Myocyte (in vitro differentiated cells): ENCODE measurements at regions not wholly inside any gene's neighbourhood (a gene's known extent, or its start where the extent isn't known, plus 50 kb on each side); places are given as distances from the start of the nearest gene placed in this dataset.
"Not testable (repeated sequence)": the region's sequence is repeated elsewhere in the genome, so short reads cannot be mapped to it uniquely, and the experiment has no call there.

Experiments used
- DNase-seq: peaks from one replicate; pipeline ENCODE4 v3.0.0-alpha.2; 2012; ENCODE audit warnings: low read depth

DNA sequence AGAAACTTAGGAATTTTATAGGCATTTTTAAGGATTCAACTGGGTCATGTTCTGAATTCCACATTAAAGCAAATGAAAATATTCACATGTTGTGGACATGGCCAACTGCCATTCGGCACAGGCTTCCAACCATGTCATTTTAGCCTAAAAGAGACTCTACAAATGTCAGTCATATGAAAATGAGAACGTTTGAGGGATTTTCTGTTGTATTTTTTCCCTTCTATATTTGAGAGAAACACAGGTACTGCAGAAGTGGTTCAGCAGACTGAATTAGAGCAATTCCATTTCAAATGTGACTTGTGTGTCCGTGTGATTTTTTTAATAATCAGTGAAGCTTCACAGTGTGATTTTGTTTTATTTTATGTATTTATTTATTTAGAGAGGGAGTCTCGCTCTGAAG lies 124.3 kb downstream of the TP53TG3F start:
- not testable (repeated sequence) for DNase-seq

DNA sequence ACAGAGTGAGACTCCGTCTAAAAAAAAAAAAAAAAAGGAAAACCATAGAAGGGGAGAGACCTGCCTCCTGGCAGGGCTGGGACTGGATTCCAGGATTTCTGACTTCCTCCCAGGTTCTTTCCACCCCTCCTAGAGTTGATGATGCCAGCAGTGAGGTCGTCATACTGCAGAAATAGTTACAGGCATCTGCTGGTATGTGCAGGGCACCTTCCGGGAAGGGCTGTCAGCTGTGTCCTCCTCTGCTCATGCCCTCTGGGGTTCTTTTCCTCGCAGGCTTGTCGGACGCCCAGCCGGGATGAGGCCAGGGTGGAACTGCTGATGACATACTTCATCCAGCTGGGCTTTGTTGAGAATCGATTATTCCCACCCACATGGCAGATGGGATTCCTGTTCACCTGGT lies 129.2 kb downstream of the TP53TG3F start:
- DNase-seq: not testable (repeated sequence)

DNA sequence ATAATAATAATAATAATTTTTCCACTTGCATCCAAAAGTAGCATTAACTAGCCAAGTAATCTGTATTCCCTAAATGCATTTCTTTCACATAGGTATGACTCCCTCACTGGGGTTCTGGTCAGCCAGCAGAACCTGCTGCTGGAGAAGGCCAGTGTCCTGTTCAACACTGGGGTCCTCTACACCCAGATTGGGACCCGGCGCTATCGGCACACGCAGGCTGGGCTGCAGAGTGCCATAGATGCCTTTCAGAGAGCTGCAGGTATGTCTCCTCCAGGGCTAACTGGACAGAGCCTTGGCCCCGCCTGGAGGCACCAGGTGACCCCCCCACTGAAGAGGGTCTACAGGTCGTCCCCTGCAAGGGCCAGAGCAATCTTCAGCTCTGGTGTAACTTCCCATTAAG lies 133.9 kb downstream of the TP53TG3F start:
- DNase-seq: not testable (repeated sequence)

DNA sequence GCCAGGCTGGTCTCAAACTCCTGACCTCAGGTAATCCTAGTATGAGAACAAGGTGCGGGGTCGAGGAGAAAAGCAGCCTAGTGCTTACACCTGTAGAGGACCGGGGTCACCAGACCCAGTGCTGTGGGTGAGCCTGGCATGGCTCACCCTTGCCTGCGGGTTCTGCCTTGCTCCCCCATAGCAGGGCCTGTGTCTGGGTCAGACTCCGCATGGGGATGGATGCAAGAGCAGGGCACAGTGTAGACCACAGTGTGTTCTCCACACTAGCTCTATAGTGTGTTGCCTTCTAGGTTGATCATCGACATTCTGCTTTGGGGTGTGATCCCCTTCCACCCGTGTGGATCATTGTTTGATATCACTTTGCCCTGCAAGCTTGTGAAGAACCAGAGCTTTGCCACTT lies 135.7 kb downstream of the TP53TG3F start:
- not testable (repeated sequence) for DNase-seq

DNA sequence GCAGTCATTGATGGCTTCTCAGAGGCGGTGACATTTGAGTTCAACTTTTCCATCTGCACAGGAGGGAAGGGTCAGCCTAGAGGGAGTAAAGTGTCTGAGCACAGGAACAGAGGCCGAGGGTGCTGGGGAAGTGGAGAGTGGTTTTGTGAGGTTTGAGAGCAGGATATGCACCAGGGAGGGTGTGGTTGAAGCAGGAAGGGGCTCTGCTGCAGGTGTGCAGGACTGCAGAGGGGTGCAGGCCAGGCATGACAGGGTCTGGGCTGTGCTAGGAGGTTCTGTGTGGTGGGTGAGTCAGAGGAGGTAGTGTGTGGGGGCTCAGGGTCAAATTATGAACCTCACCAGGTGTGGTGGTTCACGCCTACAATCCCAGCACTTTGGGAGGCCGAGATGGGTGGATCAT lies 141.6 kb downstream of the TP53TG3F start:
- not testable (repeated sequence) for DNase-seq

DNA sequence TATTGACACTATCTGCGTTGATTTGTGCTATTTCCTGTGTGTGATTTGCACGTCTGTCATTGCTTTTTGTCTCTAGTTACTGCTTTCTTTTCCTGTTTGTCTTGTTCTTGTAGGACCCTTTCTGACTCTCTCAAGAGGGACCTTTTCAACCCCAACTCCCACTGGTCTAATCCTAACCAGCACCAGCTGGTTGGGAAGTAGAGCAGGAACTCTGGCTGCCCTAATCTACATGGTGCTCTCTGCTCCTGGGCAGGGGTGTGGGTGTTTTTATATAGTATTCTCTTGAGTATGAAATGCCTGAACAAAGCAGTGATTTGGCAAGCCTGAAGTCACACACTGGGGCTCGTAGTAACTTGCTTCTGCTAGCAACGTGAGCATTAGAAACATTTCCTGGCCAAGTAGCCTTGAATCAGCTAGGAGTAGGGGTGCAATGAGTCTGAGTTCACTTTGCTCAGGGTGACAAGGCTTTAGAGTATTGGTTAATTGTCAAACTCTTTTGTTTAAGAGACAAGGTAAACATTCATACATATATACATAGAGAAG lies 164.2 kb downstream of the TP53TG3F start:
- not testable (repeated sequence) for DNase-seq

DNA sequence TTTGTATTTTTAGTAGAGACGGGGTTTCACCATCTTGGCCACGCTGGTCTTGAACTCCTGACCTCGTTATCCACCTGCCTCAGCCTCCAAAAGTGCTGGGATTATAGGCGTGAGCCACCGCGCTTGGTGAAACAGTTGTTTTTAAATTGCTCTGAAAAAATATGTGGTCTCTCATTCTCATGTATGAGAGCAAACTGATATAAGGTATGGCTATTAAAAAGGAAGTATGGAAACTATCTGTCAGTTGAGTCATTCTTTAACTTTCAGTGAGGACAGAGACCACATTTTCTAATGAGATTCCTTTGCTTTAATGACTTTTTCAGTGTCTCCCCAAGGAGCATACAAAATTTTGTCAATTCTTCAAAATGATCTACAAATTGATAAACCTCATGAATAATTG lies 169.5 kb downstream of the TP53TG3F start:
- DNase-seq: not testable (repeated sequence)

DNA sequence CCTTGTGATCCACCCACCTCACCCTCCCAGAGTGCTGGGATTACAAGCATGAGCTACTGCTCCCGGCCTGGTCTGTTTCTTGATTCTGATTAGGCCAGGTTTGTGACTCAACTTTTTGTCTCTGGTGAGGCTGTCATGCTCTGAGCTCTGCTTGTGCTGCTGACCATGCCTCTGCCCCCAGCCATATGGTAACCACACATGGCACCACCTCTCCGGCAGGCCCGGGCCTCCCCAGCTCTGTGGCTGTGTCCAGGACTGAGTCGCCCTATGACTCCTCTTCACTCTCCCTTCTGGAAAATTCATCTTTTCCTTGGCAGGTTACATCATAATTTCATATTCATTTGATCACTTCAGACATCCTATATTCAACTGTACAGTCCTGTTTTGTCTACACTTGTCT lies 172.3 kb downstream of the TP53TG3F start:
- not testable (repeated sequence) for DNase-seq

DNA sequence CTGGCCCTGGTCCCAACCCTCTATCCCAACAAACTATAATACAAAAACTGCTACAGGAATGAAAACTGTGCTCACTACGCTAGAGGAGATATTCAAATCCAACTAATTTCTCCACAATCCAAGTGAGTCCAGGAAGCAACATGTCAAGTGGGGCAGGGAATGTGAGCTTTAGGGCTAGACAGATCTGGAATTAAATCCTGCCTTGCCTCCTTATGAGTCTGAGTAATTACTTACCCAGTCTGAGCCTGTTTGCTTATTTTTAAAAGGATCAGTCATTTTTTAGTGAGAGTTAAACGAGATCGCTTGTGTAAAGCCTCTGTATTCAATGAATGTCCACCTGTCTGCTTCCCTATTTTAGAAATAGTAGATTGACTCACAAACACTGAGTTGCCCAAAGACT lies 174.6 kb downstream of the TP53TG3F start:
- DNase-seq: not testable (repeated sequence)

DNA sequence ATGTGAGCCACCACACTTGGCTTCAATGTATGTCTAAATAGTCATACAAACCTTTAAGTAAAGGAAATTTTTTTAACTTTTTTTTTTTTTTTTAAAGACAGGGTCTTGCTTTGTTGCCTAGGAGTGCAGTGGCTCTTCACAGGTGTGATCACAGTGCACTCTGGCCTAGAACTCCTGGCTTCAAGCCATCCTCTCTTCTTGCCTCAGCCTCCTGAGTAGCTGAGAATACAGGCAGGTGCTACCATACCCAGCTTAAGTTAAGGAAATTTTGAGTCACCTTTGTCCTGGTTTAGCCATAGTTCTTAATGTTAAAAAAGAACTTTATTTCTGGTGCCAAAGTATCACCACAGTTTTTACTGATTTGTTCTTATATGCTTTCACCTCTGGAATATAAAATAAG lies 177.3 kb downstream of the TP53TG3F start:
- not testable (repeated sequence) for DNase-seq

DNA sequence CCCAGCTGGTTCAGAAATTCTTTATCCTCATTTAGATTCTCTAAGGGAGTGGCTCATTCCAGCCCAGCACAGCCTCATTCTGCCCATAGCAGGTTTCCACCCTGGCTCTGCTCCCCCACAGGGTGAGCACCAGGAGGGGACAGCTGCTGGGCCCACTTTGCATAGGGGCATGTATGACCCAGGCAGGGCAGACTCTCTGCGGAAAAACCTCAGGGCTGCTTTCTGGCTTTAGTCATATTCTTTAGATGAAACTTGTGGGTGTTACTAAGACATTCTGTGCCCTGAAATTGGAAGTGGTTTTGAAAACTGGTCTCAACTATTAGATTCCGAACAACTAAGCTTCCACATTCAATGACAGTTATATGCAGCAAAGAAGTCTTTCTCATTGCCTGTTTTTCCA lies 183.9 kb downstream of the TP53TG3F start:
- peak; percentile 0 for DNase-seq

DNA sequence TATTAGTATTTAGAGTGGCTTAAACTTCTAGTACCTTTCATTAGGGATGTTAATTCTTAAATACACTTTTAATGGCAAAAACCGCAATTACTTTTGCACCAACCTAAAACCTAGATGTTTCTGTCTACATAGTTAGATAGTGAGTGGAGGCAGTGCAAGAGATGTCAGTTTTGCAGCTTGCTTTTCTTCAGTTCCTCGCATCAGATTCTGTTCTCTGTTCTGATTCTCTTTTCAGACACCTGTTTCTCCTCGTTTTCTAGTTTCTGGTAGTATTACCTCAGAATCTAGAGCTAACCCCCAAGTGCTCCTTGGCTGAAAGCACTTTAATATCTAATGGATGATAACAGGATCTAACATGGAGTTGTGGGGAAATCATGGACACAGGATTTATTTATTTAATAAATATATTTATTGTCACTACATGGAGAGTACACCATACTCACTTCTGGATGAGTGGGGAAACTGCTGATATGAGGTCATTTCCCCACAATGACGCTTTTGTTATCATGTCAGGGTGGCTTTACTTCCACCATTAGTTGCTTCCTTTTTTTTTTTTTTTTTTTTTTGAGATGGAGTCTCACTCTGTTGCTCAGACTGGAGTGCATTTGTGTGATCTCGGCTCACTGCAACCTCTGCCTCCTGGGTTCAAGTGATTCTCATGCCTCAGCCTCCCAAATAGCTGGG lies 184.4 kb downstream of the TP53TG3F start:
- DNase-seq: not testable (repeated sequence)

DNA sequence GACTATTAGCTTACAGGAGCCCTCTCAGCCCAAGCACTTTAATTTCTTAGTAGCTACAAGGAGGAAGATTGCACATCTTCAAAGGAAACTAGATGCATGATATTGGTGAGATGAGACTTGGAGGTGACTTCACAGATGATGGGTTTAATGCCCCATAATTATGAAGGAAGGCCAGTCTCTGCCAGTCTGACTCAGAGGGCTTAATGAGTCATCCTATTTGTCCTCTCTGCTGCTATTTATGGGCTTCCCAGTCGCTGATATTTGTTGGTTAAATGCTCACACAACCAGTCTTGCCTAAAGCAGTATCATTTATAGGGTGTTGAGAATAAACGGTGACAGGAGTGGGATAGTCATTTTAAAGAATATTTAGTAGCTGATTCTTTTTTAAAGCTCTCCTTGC lies 187.0 kb downstream of the TP53TG3F start:
- DNase-seq: peak; percentile 0

DNA sequence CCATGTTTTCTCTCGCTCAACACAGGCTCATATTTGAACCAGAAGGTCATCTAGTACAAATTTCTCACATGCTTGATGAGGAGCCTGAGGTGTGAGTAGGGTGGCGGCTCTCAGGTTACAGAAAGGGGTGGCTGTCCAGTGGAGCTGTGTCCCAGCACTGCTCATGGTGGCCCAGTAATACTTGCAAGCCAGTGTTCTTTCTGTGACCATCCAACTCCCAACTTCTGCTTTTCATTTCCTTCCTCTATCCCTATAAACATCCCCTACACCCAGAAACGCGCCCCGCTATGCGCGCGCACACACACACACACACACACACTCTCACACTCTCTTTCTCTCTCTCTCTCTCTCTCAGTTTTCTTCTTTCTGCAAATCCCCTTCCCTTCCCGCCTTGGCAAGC lies 196.3 kb downstream of the TP53TG3F start:
- not testable (repeated sequence) for DNase-seq

DNA sequence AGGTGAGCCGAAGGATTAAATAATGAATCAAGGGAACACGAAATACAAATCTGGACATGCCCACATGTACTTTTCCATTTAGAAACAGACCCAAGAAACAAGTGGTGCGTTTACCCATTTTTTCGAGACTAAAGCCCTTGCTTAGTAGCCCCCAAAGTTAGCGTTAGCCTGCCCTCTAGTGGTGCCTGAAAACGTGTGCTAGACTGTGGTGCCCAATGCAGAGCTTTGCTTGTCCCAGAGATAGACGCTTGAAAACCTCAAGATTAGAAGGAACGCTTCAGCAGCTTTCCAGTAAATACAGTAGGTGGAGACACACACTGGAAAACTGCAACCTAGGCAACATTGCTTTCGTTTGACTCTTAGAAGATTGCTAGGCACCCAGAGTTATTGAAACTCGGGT lies 197.0 kb downstream of the TP53TG3F start:
- not testable (repeated sequence) for DNase-seq

DNA sequence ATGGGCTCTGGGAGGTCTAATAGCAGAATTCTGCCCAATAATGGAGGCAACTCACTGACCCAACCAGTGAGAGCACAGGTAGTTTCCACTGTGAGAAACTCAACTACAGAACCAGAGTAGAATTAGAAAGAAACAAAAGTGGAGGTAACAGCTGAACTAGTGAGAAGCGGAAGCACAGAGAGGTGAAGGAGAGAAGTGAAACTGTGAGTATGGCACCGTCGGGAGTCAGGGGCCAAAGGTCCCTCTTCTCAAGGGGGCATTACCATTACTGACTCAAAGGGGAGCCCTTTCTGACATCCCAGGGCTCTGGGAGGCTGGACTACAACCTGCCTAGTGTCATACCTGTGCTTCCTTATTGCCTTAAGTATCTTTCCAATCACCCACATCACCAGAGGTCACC lies 198.3 kb downstream of the TP53TG3F start:
- DNase-seq: not testable (repeated sequence)

DNA sequence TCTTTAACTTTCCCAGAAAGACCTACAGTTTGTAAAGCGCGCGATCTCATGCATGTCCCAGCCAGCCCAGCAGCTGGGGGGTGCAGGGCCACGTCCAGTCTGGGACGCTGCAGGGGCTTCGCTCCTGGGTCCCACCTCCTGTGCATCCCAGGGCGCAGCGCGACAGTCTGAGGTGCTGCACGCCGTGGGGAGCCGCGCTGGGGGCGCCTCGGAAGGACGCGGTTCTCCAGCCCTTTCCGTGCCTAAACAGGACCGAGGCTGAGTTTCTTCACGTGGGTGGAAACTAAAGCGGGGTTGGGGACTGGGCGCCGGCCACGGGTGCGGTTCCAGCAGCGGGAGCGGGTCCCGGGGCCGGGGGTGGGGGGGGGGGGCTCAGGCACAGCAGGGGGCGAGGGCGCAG lies 221.4 kb downstream of the TP53TG3F start:
- not testable (repeated sequence) for DNase-seq

DNA sequence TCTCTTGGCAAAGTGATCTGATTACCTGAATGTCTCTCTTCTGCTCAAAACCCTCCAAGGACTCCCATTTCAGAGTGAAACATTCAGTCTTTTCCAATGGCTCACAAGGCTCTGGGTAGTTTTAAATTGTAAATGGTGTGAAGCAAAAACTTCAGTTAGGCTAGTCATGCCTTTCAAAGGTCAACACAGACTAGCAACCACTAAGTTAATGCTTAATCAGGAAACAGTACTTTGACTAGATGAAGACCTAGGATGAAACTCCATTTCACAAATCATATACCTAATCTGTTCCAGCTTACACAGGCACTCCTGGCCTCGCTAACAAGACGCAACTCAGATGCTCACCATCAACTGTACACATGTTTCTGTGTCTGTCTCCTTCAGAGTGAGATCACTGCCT lies 240.9 kb downstream of the TP53TG3F start:
- not testable (repeated sequence) for DNase-seq

DNA sequence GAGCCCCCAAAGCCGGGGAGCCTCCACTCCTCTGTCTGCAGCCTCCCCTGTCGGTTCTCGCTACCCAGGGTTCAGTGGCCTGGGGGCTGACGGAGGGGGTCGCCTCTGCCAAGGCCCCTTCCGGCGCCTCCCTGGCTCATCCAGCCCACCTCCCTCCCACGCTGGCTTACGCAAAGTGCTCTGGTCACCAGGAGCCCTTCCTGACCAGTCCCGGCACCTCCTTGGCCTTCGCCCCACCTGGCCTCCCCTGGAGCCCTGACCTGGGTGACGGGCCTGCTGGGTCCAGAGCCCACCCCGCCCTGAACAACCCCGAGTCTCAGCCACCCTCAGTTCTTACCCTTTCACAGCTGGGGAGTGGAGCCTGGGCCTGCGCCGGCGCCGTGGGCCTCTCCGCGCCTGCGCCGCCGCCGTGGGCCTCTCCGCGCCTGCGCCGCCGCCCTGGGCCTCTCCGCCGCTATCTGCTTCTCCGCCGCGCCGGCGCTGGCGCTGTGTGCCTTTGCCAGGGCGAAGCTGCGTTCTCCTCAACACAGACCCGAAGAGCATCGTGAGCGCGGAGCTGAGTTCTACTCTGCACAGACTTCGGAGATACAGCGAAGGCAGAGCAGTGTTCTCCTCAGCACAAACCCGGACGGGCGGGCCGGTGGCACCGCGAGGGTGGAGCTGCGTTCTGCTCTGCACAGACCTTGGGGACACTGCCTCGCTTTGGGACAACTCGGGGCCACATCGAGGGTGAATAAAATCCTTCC lies 247.6 kb downstream of the TP53TG3F start:
- DNase-seq: not testable (repeated sequence)

DNA sequence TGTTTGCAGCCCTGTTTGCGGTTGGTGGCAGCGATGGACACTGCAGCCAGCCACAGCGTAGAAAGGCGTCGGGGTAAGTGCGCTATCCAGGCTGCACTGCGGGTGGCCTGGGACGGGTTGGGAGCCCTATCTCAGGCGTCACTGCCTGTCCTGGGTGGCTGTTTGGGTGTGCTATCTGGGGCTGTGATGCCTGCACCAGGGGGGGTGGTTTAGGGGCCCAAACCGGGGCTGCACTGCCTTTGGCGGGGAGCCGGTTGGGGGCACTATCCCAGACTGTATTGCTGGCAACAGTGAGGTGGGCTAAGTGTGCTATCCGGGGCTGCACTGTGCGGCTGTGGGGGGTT lies 248.2 kb downstream of the TP53TG3F start:
- not testable (repeated sequence) for DNase-seq

DNA sequence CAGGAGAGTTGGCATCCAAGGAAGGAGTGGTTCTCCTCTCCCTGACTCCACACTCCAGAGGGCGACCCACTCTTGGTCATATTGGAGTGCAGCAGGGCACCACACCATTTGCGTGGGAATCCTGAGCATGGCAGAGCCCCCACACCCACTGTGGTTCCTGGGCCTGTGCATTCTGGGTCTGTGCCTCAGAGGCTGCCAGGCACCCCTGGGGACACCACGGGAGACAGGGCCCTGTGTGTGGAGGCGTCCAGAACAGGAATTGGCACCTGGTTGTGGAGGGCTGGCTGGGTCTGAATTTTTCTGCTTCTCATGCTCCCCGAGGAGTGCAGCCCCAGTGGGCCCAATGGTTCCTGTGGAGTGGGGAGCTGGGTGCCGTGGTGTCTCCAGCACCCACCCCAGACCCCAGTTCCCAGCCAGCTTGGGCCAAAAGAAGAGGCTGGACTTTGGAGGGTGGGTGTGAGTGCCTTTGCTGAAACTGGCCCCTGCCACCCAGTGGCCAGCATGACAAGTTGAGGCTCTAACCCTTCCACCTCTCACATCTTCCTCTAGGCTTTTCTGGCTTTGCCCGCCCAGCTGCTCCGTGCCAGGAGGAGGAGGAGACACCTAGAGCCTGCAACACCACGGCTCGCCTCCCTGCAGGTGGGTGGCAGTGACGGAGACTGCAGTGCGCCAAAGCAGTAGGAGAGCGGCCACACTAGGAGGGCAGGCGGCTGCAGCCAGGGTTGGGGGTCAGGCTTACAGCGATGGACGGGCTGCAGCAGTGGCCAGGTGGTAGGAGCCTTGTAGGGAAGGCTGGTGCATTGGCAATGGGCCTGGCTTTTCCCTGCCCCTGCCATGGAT lies 250.7 kb downstream of the TP53TG3F start:
- not testable (repeated sequence) for DNase-seq

DNA sequence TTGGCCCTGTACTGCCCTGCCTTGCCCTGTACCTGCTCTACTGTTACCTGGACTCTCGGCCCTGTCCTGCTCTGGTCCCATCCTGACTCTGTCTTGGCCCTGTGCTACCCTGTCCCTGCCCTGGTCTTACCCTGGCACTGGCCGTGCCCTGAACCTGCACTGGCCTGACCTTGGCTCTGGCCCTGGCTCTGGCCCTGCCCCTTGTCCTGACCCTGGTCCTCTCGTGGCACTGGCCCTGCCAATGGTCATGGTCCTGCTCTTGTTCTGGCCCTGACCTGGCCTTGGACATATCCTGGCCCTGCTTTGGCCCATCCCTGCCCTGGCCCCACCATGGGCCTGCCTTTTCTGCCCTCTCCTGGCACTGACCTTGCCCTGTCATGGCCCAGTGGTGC lies 251.3 kb downstream of the TP53TG3F start:
- not testable (repeated sequence) for DNase-seq
